ENCODE measurements at regions not wholly inside any gene's neighbourhood (a gene's known extent, or its start where the extent isn't known, plus 50 kb on each side); places are given as distances from the start of the nearest gene placed in this dataset.

GRCh38 chr2:34831096-34831495 is 1232.0 kb upstream of the FAM98A start:
- TF ChIP-seq CTCF (conservative IDR thresholded peaks at IDR 0.05; ENCODE audit: low read length) (no peak), EZH2phosphoT487 (IDR thresholded peaks at IDR 0.05; ENCODE audit: borderline replicate concordance, low read depth, low read length) (no peak)

All from OCI-LY7 (cell line).